Neural cell (in vitro differentiated cells): ENCODE measurements at regions not wholly inside any gene's neighbourhood (a gene's known extent, or its start where the extent isn't known, plus 50 kb on each side); places are given as distances from the start of the nearest gene placed in this dataset.

ENCODE experiments used
- EZH2 ChIP-seq: fragments of 200-600, 300-800 bp; shearing (Covaris generic), sonication (generic); IDR thresholded peaks from 2 replicates; pipeline ENCODE4 v1.6.1; 2014; ENCODE audit warnings: antibody characterized with exemption, low read length, borderline replicate concordance, mild to moderate bottlenecking; ENCODE audit not compliant: insufficient read depth, poor library complexity, severe bottlenecking
- RAD21 ChIP-seq: fragments of 450-650 bp; conservative IDR thresholded peaks from 2 replicates; pipeline ENCODE4 v1.6.1; 2014; ENCODE audit warnings: antibody characterized with exemption, mild to moderate bottlenecking, moderate library complexity
- TAF1 ChIP-seq: IDR thresholded peaks from 2 replicates; pipeline ENCODE4 v1.6.1; 2012; ENCODE audit warnings: low read depth
- TF ChIP-seq, protein P1 (sequence below): fragments of 450-650 bp; IDR thresholded peaks from 2 replicates; pipeline ENCODE4 v1.5.1; 2014; ENCODE audit warnings: antibody characterized with exemption, mild to moderate bottlenecking, moderate library complexity; ENCODE audit not compliant: poor library complexity, severe bottlenecking

DNA sequence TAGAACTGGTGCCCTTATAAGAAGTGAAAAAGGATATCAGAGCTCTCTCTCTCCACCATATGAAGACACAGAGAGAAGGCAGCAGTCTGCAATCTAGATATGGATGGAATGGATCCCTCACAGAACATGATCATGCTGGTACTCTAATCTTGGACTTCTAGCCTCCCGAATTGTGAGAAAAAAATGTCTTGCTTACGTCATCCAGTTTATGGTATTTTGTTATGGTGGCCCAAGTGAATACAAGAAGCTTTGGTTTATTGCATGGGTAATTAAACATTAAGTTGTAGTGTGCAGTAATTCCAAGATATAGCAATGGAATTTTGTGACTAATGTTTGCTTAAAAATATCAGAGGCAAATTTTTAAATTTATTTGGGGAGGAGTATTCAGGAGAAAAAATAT, 1667.4 kb upstream of the SLC39A10 start:
- TF ChIP-seq, protein P1, sequence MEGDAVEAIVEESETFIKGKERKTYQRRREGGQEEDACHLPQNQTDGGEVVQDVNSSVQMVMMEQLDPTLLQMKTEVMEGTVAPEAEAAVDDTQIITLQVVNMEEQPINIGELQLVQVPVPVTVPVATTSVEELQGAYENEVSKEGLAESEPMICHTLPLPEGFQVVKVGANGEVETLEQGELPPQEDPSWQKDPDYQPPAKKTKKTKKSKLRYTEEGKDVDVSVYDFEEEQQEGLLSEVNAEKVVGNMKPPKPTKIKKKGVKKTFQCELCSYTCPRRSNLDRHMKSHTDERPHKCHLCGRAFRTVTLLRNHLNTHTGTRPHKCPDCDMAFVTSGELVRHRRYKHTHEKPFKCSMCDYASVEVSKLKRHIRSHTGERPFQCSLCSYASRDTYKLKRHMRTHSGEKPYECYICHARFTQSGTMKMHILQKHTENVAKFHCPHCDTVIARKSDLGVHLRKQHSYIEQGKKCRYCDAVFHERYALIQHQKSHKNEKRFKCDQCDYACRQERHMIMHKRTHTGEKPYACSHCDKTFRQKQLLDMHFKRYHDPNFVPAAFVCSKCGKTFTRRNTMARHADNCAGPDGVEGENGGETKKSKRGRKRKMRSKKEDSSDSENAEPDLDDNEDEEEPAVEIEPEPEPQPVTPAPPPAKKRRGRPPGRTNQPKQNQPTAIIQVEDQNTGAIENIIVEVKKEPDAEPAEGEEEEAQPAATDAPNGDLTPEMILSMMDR, result no peak
- TF ChIP-seq EZH2 (no peak), RAD21 (no peak), TAF1 (no peak)
